Activated CD8-positive, alpha-beta memory T cell treated with anti-CD3 and anti-CD28 coated beads, Interleukin-2, amount 10 ng/mL, durations not matched to agents 7 days and 5 days (primary cell): ENCODE measurements at regions not wholly inside any gene's neighbourhood (a gene's known extent, or its start where the extent isn't known, plus 50 kb on each side); places are given as distances from the start of the nearest gene placed in this dataset.

Experiments
- ATAC-seq: fragments of 150-1000 bp; cut with Tn5 transposase; one replicate; pipeline ENCODE4 v1.10.0; 2021; ENCODE audit warnings: moderate library complexity
- CTCF ChIA-PET: fragments of 350-600 bp; sonication (Branson Sonifier 250); formaldehyde crosslinking; loops from one replicate; lab custom pipeline; 2021; ENCODE audit warnings: antibody characterized with exemption; lab: Charles Lee
- DNase-seq: peaks from one replicate; pipeline ENCODE4 v3.0.0-alpha.2; 2020
- H3K27ac Mint-ChIP-seq: one replicate; pipeline ENCODE4 v1.8.0; 2021; ENCODE audit warnings: mild to moderate bottlenecking, mixed read lengths
- H3K27me3 Mint-ChIP-seq: one replicate; pipeline ENCODE4 v1.8.0; 2021; ENCODE audit warnings: mixed read lengths
- H3K36me3 Mint-ChIP-seq: one replicate; pipeline ENCODE4 v1.8.0; 2021; ENCODE audit warnings: mild to moderate bottlenecking, mixed read lengths
- H3K4me1 Mint-ChIP-seq: one replicate; pipeline ENCODE4 v1.8.0; 2021; ENCODE audit warnings: mixed read lengths
- H3K4me3 Mint-ChIP-seq: one replicate; pipeline ENCODE4 v1.8.0; 2021; ENCODE audit warnings: mild to moderate bottlenecking, moderate library complexity, mixed read lengths
- H3K9me3 Mint-ChIP-seq: one replicate; pipeline ENCODE4 v1.8.0; 2022; ENCODE audit warnings: low read depth, mixed read lengths

DNA sequence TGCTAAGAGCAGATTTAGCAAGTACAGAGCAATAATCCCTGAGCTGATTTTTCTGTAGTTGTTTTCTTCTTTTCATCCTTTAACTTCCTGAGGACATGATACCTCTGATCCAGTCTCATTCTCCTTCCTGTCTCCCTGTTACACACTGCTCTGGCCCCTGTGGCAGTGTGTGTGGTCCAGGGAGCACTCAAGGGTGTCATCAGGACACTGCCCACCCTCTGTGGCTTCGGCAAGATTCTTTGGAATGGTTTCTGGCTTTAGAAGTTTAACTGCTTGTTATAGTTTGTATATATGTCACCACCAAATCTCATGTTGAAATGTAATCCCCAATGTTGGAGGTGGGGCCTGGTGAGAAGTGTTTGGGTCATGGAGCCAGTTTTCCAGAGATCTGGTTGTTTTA lies 637.3 kb downstream of the BCOR start:
- ATAC-seq: no peak

DNA sequence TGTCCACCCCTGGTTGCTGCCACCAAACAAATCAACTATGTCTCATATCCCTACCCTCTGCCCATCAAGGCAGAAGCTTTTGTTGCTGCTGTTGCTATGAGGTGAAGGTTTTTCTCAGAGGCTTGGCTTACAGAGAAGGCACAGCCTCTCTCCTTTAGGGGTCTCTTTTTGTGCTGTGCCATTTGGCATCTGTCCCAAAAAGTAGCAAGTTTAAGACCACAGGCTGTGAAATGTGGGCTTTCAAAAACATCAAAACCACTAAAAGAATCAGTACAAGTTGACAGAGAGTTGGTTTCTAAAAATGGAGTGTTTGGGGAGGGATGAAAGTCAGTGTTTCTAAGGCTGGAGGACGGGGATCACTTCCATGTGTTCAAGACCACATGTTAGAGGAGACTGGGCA lies 634.9 kb downstream of the BCOR start:
- ATAC-seq (no peak), DNase-seq (no peak)
- Mint-ChIP-seq H3K36me3 (no peaks in the 10 kb centered on the region), H3K27me3 (no peaks in the 10 kb centered on the region), H3K9me3 (no peaks in the 10 kb centered on the region), H3K27ac (no peak overlapping the region), H3K4me1 (no peaks in the 10 kb centered on the region), H3K4me3 (no peak overlapping the region)
- CTCF ChIA-PET: no interaction called here

More for the DNA sequence above, 637.3 kb downstream of the BCOR start:
- Mint-ChIP-seq H3K4me1 (no peaks in the 10 kb centered on the region), H3K4me3 (no peak overlapping the region), H3K27me3 (no peaks in the 10 kb centered on the region), H3K27ac (no peak overlapping the region), H3K36me3 (no peaks in the 10 kb centered on the region), H3K9me3 (peaks cover 2% of the 10 kb centered on the region)
- CTCF ChIA-PET: no interaction called here
- no peak for DNase-seq

DNA sequence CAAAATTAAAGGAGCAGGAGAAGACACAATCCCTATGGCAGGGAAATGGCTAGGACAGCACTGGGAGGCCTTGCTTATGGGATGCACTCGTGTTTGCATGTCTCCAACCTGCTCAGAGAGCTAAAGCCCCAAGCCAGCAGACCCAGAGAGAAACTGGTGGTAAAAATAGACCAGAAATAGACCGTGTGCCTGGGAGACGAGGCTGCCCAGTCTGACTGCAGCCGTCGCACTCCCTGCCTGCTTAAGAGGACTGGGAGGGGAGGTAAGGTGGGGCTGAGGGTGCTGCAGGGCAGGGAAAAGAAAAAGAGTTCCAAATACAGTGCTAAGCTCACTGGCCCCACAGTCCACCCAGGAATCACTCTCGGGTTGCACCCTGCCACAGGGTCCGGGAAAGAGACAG lies 633.5 kb downstream of the BCOR start:
- H3K36me3 Mint-ChIP-seq: no peaks in the 10 kb centered on the region
- CTCF ChIA-PET: no interaction called here
- DNase-seq (no peak), ATAC-seq (no peak)
- no peak overlapping the region for H3K27ac Mint-ChIP-seq
- H3K4me1 Mint-ChIP-seq: no peaks in the 10 kb centered on the region
- H3K27me3 Mint-ChIP-seq: no peaks in the 10 kb centered on the region
- no peak overlapping the region for H3K4me3 Mint-ChIP-seq
- H3K9me3 Mint-ChIP-seq: no peaks in the 10 kb centered on the region

DNA sequence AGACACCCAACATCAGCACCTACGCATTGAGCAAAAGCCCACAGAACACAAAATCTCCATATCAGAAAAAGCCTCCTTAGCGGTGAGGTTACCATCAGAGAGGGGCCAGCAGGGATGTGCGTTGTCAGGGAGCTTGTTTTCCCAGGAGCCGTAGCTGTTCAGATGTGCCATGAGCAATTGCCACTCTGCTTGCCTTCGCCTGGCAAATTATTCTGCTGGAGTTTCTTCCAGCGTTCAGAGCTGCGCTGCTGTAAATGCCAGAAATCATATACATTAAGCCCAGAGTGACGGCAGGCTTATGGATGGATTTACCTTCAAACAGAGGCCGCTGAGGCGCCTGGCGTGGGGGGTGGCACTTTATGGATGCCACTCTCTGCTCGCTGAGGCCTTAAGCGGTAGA lies 632.3 kb downstream of the BCOR start:
- Mint-ChIP-seq H3K36me3 (no peaks in the 10 kb centered on the region), H3K27me3 (no peaks in the 10 kb centered on the region), H3K27ac (no peak overlapping the region), H3K9me3 (no peaks in the 10 kb centered on the region), H3K4me1 (no peaks in the 10 kb centered on the region), H3K4me3 (no peak overlapping the region)
- DNase-seq (no peak), ATAC-seq (no peak)
- CTCF ChIA-PET: no interaction called here

DNA sequence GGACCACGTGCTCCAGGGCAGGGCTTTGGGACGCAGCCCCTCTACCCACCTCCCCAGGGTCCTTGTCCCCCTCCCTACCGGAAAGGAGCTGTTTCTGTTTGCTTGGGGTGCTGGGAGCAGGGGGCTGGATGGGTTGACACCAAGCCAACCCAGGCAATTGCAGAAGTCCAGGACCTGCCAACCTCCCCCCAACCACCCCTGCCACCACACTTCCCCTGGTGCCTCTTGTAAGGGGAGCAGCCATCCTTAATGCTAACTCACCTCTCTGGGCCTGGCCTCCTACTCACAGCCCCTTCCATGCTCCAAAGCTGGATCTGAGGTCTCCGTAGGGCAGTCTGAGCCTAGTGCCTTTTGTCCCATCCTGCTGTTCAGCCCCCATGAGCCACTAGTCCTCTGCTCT lies 631.9 kb downstream of the BCOR start:
- H3K36me3 Mint-ChIP-seq: no peaks in the 10 kb centered on the region
- no peak overlapping the region for H3K4me3 Mint-ChIP-seq
- no peak overlapping the region for H3K27ac Mint-ChIP-seq
- DNase-seq: no peak
- no peaks in the 10 kb centered on the region for H3K9me3 Mint-ChIP-seq
- CTCF ChIA-PET: no interaction called here
- no peaks in the 10 kb centered on the region for H3K27me3 Mint-ChIP-seq
- H3K4me1 Mint-ChIP-seq: no peaks in the 10 kb centered on the region
- no peak for ATAC-seq

DNA sequence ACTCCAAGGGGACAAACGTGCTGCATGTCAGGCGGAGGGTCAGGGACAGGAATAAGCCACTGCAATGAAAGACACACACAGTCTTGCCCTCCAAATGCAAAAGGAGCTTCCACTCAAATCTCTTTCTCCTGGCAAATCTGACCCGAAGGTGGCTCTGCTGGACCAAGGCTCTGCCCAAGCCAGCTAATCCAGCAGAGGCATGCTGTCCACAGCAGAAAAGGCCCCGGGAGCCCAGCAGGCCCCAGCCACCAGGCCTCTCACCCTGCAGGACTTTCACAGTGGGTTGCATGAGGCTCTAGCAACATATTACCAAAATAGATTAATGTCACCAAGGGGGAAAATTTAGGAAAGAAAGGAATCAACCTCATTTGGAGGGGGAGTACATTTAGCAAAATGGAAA lies 628.6 kb downstream of the BCOR start:
- CTCF ChIA-PET: no interaction called here
- DNase-seq (no peak), ATAC-seq (no peak)
- H3K4me1 Mint-ChIP-seq: no peaks in the 10 kb centered on the region
- H3K4me3 Mint-ChIP-seq: no peak overlapping the region
- H3K27me3 Mint-ChIP-seq: no peaks in the 10 kb centered on the region
- no peak overlapping the region for H3K27ac Mint-ChIP-seq
- H3K36me3 Mint-ChIP-seq: no peaks in the 10 kb centered on the region
- no peaks in the 10 kb centered on the region for H3K9me3 Mint-ChIP-seq

DNA sequence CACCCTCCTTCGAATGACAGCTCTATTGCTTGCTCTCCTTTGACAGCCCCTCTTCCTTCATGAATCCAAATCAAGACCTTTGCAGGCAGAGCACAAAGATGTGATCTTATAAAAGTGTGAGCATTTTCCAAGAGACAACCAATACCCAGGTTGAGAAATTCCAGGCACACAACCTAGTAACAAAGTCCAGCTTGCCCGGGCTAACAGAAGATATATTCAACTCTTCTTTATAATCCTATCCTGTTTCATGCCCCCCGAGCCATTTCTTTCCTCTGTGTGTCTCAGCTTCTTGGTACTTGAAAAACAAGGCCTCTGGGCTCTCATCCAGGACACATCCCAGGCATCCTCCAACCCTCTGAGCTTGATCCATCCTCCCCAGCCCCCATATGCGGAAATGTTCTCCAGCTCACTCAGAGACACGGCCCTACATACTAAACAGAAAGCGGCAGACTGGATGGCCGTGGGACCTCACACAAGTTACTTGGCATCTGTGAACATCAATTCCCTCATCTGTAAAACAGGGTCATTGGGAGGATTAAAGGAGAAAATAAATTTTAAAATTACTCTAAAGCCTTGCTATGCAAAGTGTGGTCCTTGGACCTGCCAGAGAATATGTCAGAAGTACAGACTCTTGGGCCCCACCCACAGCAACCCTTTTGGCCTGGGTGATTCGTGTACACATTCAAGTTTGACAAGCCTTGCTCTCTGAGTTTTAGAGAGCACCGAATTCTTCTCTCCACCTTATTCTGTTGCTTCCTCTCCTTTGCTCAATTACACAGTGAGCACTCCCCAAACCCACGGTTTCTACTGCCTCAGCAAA lies 627.0 kb downstream of the BCOR start:
- no peaks in the 10 kb centered on the region for H3K36me3 Mint-ChIP-seq
- no peaks in the 10 kb centered on the region for H3K27me3 Mint-ChIP-seq
- H3K4me3 Mint-ChIP-seq: no peak overlapping the region
- H3K9me3 Mint-ChIP-seq: no peaks in the 10 kb centered on the region
- no peak for ATAC-seq
- no peaks in the 10 kb centered on the region for H3K4me1 Mint-ChIP-seq
- H3K27ac Mint-ChIP-seq: no peak overlapping the region
- CTCF ChIA-PET: no interaction called here
- no peak for DNase-seq

DNA sequence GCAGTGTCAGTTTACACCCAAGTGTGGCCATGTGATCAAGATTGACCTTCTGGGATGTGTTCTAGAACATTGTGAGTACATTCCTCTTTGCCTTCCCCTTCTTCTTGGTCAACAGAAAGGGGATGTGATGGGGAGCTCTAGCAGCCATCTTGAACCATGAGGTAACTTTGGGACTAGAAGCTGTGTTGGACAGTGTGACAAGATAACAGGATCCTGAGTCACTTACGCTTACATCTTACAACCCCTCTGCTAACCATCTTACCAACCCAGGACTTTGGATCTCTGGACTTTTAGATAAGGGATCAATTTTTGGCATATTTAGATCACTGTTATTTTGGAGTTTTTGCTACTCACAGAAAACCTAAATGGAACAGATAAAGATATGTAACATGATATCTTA lies 625.6 kb downstream of the BCOR start:
- Mint-ChIP-seq H3K27ac (no peak overlapping the region), H3K9me3 (no peaks in the 10 kb centered on the region), H3K36me3 (no peaks in the 10 kb centered on the region), H3K4me3 (no peak overlapping the region), H3K4me1 (no peaks in the 10 kb centered on the region), H3K27me3 (no peaks in the 10 kb centered on the region)
- no peak for ATAC-seq
- CTCF ChIA-PET: no interaction called here
- no peak for DNase-seq

DNA sequence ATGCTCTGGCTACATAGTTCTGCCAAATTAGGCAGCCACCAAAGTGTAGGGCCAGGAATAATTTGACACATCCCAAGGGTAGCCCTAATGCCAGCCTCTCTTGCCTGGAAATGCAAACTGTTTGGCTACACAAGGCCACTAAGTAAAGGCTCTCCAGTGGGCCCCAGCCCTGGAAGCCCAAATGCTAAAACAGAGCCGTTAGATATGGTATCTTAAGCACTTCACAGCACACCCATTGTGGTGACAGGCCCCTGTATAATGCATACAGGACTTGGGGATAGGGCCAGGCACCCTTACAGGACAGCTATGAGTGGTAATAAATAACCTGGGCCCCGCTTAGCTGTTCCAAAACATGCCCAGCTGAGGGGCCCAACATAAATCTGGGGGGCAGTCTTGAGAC lies 623.9 kb downstream of the BCOR start:
- H3K27me3 Mint-ChIP-seq: no peaks in the 10 kb centered on the region
- H3K27ac Mint-ChIP-seq: no peak overlapping the region
- ATAC-seq: no peak
- H3K4me3 Mint-ChIP-seq: no peak overlapping the region
- no peaks in the 10 kb centered on the region for H3K36me3 Mint-ChIP-seq
- DNase-seq: no peak
- no peaks in the 10 kb centered on the region for H3K4me1 Mint-ChIP-seq
- no peaks in the 10 kb centered on the region for H3K9me3 Mint-ChIP-seq
- CTCF ChIA-PET: no interaction called here

DNA sequence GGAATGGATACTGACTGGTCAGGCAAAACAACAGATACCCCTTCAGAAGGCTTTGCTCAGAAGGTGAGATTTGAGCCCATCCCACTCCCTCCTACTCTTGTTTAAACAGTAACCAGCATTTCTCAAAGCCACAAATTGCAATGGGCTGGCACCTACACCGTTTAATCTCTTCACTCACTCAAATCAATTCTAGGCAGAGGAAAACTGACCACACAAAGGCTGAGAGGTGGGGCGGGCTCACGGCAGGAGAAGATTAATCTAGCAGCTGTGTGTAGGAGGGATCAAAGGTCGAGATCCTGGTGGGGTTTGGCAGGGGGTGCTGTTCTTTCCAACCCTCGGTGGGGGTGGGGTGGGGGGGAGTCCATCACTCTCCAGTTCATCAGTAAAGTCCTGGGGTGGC lies 622.4 kb downstream of the BCOR start:
- Mint-ChIP-seq H3K36me3 (no peaks in the 10 kb centered on the region), H3K27ac (no peak overlapping the region), H3K4me1 (no peaks in the 10 kb centered on the region), H3K4me3 (no peak overlapping the region), H3K9me3 (no peaks in the 10 kb centered on the region), H3K27me3 (no peaks in the 10 kb centered on the region)
- CTCF ChIA-PET: no interaction called here
- ATAC-seq (no peak), DNase-seq (no peak)

DNA sequence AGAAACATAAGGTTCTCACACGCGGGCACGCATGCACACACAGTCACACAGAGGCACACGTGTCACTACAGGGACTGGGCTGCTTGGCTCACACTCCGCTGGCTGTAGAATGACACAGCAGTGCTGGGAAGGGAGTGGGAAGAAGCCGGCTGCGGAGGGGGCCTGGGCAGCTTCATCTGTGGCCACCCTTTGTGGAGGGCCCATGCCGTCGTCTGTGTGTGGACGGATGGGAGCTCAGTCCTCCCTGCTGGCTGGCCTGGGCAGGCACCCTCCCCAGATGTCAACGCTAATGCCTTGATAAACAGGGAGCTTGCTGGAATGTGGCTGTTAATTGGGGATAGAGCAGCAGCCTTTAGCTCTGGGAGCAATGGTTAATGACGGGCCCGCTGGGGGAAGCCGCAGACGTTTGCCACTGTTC lies 621.1 kb downstream of the BCOR start:
- CTCF ChIA-PET: no interaction called here
- DNase-seq: no peak
- H3K27ac Mint-ChIP-seq: no peak overlapping the region

DNA sequence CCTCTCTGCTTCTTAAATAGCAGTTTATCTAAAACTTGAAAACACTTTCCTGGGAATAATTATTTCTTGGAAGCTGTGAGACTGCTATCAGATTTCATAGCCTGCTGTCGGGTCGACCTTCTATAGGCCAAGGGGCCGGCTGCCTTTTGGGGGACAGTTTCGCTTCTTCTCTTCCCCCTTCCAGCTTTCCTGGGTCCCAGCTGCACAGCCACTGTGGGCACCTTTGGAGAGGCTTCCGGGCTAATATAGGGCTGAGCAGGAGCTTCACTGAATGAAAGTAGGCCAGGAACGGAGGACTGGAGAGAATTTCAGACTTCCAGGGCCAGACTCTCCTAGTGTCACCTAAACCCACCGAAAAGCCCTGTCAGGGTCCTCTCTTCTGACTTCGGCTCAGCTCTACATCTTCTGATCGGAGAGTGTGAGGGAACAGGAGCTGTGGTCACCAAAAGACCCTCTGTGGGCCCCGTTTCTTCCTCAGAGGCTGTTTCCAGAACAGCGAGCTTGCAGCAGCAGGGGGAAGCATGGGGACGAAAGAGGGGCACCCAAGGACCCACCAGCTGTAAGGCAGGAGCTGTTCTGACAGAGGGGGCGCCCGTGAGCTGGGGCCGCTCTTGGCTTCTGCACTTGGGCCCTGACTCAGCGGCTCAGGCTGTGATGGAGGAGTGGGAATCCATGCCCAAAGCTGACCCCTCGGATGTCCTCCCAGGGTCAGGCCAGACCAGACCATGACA lies 620.6 kb downstream of the BCOR start:
- no peak for ATAC-seq
- H3K9me3 Mint-ChIP-seq: no peaks in the 10 kb centered on the region
- H3K4me3 Mint-ChIP-seq: no peak overlapping the region
- CTCF ChIA-PET: no interaction called here
- H3K4me1 Mint-ChIP-seq: no peaks in the 10 kb centered on the region
- H3K36me3 Mint-ChIP-seq: no peaks in the 10 kb centered on the region
- H3K27me3 Mint-ChIP-seq: no peaks in the 10 kb centered on the region
- H3K27ac Mint-ChIP-seq: no peak overlapping the region
- no peak for DNase-seq

More for the DNA sequence above, 621.1 kb downstream of the BCOR start:
- Mint-ChIP-seq H3K36me3 (no peaks in the 10 kb centered on the region), H3K27me3 (no peaks in the 10 kb centered on the region), H3K4me1 (no peaks in the 10 kb centered on the region), H3K4me3 (no peak overlapping the region), H3K9me3 (no peaks in the 10 kb centered on the region)
- no peak for ATAC-seq

DNA sequence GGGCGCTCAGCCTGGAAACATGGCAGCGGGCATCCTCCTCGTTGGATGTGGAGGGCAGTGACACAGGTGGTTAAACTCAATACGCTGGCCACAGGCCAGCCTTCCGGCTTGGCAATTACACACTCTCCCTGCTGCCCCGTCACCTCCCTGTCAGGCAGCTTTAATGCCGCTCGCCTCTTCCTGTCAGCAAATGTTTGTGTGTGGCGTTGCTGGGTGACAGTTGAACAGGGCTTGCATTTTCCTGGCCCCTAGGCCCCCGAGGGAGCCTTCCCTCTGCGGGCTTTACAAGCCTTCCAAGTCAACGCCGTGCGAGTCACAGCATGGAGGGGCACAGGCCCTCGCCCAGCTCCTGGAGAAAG lies 620.0 kb downstream of the BCOR start:
- no peak overlapping the region for H3K4me3 Mint-ChIP-seq
- CTCF ChIA-PET: no interaction called here
- no peaks in the 10 kb centered on the region for H3K27me3 Mint-ChIP-seq
- ATAC-seq (peak; percentile 33), DNase-seq (peak; percentile 40)
- no peaks in the 10 kb centered on the region for H3K9me3 Mint-ChIP-seq
- H3K4me1 Mint-ChIP-seq: no peaks in the 10 kb centered on the region
- H3K27ac Mint-ChIP-seq: no peak overlapping the region
- no peaks in the 10 kb centered on the region for H3K36me3 Mint-ChIP-seq

DNA sequence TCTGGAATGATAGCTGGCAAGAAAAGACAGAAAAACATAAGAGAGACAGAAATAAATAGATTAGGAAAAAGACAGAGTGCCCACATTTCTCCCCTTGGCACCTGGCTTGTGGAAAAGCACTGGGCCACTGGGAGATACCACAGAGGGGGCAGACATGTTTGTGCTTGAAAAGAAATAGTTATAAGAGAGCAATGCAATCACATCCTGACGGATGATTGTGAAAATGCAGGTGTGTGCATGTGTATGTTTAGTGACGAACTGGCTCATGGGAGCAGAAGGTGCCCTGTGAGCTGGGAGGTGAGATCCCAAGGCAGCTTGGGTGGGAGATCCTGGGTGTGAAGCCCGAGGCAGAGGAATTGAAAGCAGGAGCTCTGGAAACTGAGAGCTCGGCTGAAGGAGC lies 617.9 kb downstream of the BCOR start:
- DNase-seq (no peak), ATAC-seq (no peak)
- CTCF ChIA-PET: no interaction called here
- no peaks in the 10 kb centered on the region for H3K36me3 Mint-ChIP-seq
- H3K27me3 Mint-ChIP-seq: no peaks in the 10 kb centered on the region
- H3K4me1 Mint-ChIP-seq: no peaks in the 10 kb centered on the region
- no peak overlapping the region for H3K27ac Mint-ChIP-seq
- H3K4me3 Mint-ChIP-seq: no peak overlapping the region
- H3K9me3 Mint-ChIP-seq: no peaks in the 10 kb centered on the region
